ENCODE measurements at regions not wholly inside any gene's neighbourhood (a gene's known extent, or its start where the extent isn't known, plus 50 kb on each side); places are given as distances from the start of the nearest gene placed in this dataset.
A peak's percentile ranks its signal among the peaks of the same experiment; 100 is the strongest.

GRCh38 chr20:11195169-11195568 lies 521.4 kb upstream of the JAG1 start:
- Histone ChIP-seq H3K27me3 (no peaks in the 10 kb centered on the region), H3K36me3 (no peaks in the 10 kb centered on the region), H3K4me1 (peaks cover 0 to 15% of the 10 kb centered on the region in 2 donors), H3K27ac (peak overlapping the region; percentile 37 to 81), H3K4me3 (no peak overlapping the region), H3K9me3 (no peaks in the 10 kb centered on the region)
- TF ChIP-seq CTCF (IDR thresholded peaks at IDR 0.05): no peak
- DNase-seq (ENCODE audit: low spot score): no peak

- Histone ChIP-seq H3K36me3 (no peaks in the 10 kb centered on the region), H3K27ac (peak overlapping the region; percentile 37 to 81), H3K4me3 (no peak overlapping the region), H3K4me1 (peaks cover 0 to 15% of the 10 kb centered on the region in 2 donors), H3K9me3 (no peaks in the 10 kb centered on the region), H3K27me3 (no peaks in the 10 kb centered on the region)
- no peak for TF ChIP-seq CTCF (IDR thresholded peaks at IDR 0.05)
- no peak for DNase-seq (ENCODE audit: low spot score)
These were observed 522.2 kb upstream of the JAG1 start for GRCh38 chr20:11195899-11196558.

- H3K36me3 ChIP-seq: no peaks in the 10 kb centered on the region
- DNase-seq (ENCODE audit: low spot score): no peak
- TF ChIP-seq CTCF (IDR thresholded peaks at IDR 0.05): no peak
- H3K9me3 ChIP-seq: no peaks in the 10 kb centered on the region
- H3K27ac ChIP-seq: no peak overlapping the region
- H3K4me3 ChIP-seq: no peak overlapping the region
- no peaks in the 10 kb centered on the region for H3K27me3 ChIP-seq
- peaks cover 0 to 15% of the 10 kb centered on the region in 2 donors for H3K4me1 ChIP-seq
These were observed 524.1 kb upstream of the JAG1 start for GRCh38 chr20:11197851-11198250.

GRCh38 chr20:11200423-11200822 lies 526.6 kb upstream of the JAG1 start:
- DNase-seq (ENCODE audit: low spot score): no peak

GRCh38 chr20:11204926-11205768 lies 531.3 kb upstream of the JAG1 start:
- no peaks in the 10 kb centered on the region for H3K36me3 ChIP-seq
- H3K27ac ChIP-seq: no peak overlapping the region
- DNase-seq (ENCODE audit: low spot score): peak; percentile 71
- no peak overlapping the region for H3K4me3 ChIP-seq
- peaks cover 0 to 12% of the 10 kb centered on the region in 2 donors for H3K4me1 ChIP-seq
- no peaks in the 10 kb centered on the region for H3K9me3 ChIP-seq
- no peaks in the 10 kb centered on the region for H3K27me3 ChIP-seq
- TF ChIP-seq CTCF (IDR thresholded peaks at IDR 0.05): peak; percentile 54 to 83

More at GRCh38 chr20:11200423-11200822, 526.6 kb upstream of the JAG1 start:
- Histone ChIP-seq H3K36me3 (no peaks in the 10 kb centered on the region), H3K4me1 (peaks cover 0 to 13% of the 10 kb centered on the region in 2 donors), H3K27ac (no peak overlapping the region), H3K9me3 (no peaks in the 10 kb centered on the region), H3K27me3 (no peaks in the 10 kb centered on the region), H3K4me3 (no peak overlapping the region)
- TF ChIP-seq CTCF (IDR thresholded peaks at IDR 0.05): no peak

All from right atrium auricular region (tissue), 2 donors.